Left renal pelvis (tissue), 4 donors: ENCODE measurements at regions not wholly inside any gene's neighbourhood (a gene's known extent, or its start where the extent isn't known, plus 50 kb on each side); places are given as distances from the start of the nearest gene placed in this dataset.
"Not testable (repeated sequence)": the region's sequence is repeated elsewhere in the genome, so short reads cannot be mapped to it uniquely, and the experiment has no call there.

ENCODE experiments used
- DNase-seq, 4 donors: peaks; one replicate each; pipeline ENCODE4 v3.0.0-alpha.2; 2013; ENCODE audit warnings: low read depth in 4 of 4, low spot score in 3 of 4

DNA sequence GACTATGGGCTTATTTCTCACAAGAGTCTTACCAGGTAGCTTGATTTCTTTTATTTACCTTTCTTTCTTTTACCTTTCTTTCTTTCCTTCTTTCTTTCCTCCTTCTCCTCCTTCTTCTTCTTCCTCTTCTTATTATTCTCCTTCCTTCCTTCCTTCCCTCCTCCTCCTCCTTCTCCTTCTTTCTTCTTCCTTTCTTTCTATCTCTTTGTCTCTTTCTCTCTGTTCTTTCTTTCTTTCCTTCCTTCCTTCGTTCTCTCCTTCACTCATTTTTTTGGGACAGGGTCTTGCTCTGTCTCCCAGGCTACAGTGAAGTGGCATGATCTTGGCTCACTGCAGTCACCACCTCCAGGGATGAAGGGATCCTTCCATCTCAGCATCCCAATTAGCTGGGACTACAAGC is 363.6 kb upstream of the MAF start:
- DNase-seq = no peak

DNA sequence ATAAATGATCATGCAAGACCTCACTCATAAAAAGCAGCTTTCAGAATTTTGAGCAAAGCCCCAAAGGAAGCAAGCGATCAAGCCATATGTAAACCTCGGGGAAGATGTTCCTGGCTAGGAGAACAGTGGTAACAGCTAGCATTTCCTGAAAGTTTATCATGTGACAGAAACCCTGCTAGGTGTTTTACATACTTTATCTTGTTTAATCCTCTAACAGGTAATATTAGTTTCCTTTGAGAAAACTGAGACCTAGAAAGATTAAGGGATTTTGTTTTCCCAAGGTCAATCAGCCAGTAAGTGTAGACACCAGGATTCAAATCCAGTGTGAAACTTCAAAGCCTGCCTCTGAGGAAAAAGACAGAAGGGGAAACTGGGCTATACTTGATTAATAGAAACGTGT is 362.4 kb upstream of the MAF start:
- DNase-seq = no peak

DNA sequence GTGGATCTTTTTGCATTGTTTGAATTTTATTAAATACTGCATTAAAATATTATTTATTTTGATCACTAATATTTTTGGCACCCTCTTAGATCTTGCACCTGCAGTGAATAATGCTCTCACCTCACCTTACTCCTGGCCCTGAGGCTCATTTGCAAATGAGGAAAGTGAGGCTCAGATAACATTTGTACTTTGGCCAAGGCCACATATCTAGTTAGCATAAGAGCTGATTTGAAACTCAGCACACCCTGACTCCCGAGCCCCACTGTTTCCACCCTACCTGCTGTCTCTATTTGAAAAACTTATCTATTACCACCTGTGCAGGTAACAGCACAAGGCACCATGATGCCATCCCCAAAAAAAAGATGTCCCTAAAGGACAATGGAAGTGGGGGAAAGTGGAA is 358.7 kb upstream of the MAF start:
- no peak for DNase-seq

DNA sequence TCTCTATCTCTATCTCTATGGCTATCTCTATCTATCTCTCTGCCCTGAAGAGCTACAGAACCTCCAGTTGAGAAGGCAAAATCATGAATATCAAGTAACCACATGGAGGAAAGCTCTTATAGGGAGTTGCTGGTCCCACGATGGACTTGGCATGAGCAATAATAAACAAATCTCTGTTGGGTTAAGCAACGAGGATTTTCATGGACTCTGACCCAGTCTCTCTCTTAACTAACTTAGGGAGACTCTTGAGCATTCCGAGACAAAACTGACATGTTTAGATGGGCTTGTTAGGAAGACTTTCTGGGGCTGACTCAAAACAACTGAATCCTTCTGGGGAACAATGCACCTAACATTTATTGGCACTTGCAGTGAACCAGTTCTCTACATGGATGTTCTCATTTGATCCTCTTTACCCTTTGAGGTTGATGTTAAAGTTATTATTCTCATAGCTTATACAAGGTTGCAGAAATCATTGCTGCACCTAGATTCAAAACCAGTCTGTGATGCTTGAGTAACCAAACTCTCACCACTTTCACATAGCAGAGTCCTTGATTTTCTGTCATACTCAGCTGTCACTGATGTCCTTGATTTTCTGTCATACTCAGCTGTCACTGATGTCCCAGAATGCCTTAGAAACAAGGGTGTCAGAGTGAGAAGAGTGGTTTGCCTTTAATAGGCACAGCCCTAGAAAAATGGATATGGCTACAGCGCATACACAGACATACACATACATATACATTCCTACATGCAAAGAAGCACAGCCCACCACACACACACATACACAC is 354.6 kb upstream of the MAF start:
- no peak for DNase-seq

DNA sequence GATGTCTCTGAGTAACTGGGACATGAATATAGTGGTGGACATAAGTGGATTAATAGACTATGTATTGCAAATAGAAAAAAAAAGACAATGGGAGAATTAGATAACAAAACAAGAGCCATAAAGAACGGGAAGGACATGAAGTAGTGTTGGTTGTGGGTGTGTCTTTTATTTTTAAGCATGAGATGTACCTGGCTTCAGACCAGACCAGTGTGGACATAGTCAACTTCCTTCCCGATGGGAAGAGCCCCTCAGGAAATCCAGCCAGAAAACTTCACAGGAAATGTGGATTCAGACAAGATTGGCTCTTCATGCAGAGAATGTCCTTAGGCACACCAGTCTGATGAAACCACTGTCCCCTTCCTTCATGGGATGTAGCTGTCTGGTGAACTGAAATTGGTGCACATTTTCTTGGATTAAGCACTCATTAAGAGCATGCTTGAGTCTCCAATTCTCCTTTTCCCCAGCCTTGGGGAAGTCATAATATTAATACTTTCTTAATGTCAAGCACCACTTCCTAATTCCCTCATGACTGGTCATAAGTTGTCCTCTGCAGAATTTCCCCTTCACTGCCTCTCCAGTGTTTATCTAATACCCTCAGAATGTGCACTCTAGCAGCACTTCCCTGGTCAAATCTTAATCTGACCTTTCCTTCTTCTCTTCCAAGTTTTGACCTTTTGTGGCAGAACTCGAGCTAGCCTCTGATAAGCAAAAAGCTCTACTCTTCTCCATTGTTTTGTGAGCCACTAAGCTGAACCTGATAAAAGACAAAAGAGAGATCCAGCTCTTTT is 350.6 kb upstream of the MAF start:
- no peak for DNase-seq

GRCh38 chr16:79949417-79949816 is 348.9 kb upstream of the MAF start:
- DNase-seq = no peak

GRCh38 chr16:79947771-79948170 is 347.2 kb upstream of the MAF start:
- DNase-seq = no peak

GRCh38 chr16:79946252-79946651 is 345.7 kb upstream of the MAF start:
- DNase-seq = no peak

DNA sequence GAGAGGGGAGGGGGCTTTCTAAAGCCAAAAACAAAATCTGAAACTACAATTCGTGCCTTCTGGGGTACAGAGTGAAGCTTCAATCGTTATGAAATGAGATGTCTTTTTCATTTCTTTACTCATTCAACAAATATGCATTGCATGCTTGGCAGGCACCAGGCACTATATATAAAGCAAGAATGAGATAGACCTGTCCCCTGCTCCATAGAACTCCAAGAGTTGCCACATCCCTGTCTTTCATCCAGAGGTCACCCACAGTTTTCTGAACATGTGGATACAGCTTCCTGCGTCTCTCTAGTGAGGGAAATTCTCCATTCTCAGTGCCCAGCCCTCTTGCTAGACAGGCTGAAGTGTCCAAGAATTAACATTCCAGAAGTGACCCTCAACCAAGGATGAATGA is 343.2 kb upstream of the MAF start:
- no peak for DNase-seq

- no peak for DNase-seq
These were observed 338.0 kb upstream of the MAF start for GRCh38 chr16:79938575-79938974.

GRCh38 chr16:79937671-79938070 is 337.1 kb upstream of the MAF start:
- not testable (repeated sequence) for DNase-seq

DNA sequence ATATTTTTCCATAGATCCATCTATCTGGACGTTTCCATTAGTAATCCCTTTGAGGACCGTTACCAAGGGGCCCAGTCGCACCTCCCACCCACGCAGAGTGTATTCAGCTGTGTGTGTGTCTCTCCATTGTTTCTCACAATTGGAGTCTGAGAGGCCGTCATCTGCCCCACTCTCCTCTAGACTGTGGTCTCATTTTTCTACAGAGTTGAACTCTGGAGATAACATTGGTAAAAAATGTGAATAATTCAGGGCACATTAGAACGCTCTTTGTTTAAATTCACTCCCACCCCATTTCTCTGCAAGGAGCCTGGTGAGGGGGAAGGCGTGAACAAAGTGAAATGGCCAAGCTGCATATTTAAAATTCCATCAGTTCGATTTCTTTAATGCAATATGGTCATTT is 333.1 kb upstream of the MAF start:
- DNase-seq = no peak

DNA sequence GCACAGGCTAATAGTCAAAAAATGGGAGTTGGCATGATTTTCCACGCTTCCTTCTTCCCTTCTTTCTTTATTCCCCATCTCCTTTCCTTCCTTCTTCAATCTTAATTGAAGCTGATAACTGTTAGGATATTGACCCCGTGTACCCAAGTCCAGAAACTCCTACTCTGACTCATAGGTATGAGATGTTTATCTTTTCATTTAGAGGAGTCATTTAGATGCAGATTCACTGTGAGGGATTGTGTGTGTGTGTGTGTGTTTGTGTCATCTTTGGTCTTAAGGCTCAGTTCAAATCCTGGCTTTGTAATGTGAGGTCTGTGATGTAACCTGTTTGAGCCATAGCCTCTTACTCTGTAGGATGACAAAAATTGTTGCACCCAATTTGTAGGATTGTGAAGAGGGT is 332.0 kb upstream of the MAF start:
- DNase-seq = no peak

- no peak for DNase-seq
These were observed 331.2 kb upstream of the MAF start for GRCh38 chr16:79931721-79932120.

- no peak for DNase-seq
These were observed 328.9 kb upstream of the MAF start for GRCh38 chr16:79929260-79929965.

DNA sequence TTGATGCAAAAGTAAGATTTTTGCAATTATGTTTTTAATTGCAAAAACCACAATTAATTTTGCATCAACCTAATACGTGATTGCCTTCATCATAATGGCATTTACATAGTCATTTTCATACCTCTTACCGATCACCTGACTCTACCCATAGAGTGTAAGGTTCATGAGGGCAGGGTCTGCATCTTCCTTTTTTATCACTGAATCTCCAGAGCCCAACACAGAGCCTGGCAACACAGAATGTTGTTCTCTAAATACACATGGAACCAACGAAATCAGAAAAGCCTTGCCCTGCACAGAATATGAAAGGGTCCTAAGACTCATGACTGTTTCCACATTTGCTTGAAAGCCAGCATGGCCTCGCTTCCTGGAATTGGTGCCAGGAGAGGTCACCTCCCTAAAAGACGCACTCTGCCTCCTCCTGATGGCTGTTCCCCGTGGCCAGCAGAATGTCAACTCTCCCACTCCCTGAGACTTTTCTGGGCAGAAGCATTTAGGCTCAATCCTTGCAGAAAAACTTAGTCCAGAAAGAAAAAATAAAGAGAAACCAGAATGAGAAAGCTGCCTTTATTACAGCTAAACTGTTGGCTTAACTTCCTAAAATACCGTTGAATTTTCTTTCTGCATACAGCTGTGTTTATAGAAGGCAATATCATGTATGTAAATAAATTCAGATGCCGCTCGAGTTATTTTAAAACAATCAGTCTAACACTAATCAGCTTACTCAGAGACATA is 327.8 kb upstream of the MAF start:
- DNase-seq = no peak

DNA sequence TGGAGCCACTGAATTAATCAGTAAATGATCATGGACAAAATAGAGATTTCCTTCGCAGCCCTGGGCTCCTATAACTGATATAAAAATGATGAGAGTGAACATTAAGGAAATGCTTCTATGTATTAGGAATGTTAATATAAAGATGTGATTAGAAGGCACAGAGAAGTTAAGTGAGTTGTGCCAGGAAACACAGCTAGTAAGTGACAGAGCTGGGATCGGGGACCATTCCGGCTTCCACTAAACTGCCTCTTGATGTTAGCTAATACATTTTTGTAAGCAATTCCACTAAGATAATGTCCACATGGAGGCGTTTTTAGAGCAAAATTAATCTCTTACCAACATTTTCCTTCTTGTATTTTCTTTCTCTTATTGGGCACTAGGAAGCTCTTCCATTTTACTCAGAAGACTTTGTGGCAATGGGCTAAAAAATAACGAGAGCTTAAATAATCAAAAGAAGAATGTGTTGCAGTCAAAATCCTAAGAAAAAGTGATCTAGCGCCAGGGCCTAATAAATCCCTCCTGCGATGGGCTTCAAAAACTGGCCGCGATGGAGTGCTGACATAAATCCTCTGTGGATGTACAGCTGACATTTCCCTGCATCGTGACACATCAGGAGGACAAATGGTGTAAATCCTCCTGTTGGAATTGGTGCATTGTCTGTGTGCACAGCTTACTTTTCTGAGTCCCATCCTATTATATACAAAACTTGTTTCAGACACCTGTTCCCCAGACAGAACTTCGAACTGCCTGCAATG is 326.1 kb upstream of the MAF start:
- DNase-seq = no peak

- DNase-seq = no peak
These were observed 322.9 kb upstream of the MAF start for GRCh38 chr16:79923431-79923830.

DNA sequence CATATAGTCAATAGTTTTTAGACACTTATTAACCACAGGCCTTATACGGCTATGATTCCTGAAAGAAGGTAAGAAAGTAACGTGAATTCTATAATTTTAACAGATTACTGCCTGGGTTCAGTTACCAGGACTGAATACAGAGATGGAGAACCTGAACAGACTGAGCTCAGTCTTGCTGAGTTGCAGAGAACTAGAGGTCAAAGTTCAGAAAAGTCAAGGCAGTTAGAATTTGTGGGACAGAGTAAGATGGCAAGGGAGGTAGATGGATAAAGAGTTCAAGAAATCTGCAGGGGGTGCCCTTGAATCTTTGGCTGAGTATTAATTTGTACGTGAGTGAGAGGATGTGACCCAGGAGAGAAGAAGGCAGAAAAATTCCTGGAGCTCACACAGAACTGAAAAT is 320.1 kb upstream of the MAF start:
- DNase-seq = no peak

DNA sequence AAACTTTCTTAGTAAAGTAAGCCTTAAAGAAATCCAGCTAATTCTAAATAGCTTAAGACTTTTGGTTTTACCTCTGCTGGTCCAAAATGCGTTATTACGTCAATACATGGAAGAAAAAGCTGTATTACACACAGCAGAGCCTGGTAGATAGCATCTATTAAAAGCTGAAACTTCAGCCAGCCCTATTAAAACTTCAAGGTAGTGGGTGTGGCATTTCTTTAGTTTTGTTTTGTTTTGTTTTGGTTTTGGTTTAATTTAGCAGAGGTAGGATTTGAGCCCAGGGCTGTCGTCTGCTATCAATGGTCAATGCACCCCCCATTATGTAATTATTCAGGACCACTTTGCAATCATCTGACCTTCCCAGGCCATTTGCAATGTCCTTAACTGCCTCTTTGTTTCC is 318.4 kb upstream of the MAF start:
- DNase-seq = no peak
